PC-3 (cell line): ENCODE measurements at regions not wholly inside any gene's neighbourhood (a gene's known extent, or its start where the extent isn't known, plus 50 kb on each side); places are given as distances from the start of the nearest gene placed in this dataset.

Source experiments
- ATAC-seq: fragments of 200-7000 bp; cut with Tn5 transposase; 2 replicates; pipeline ENCODE4 v1.9.1; 2020; ENCODE audit warnings: mild to moderate bottlenecking, moderate library complexity
- BruUV-seq: library from RNA; stranded (reverse); fragments of 400-500 nt; replicated peaks from 2 replicates; lab custom pipeline; 2021; lab: Mats Ljungman, UMichigan
- CTCF ChIA-PET: fragments of 300-600 bp; sonication (Branson Sonifier 250); formaldehyde crosslinking; loops from one replicate; lab custom pipeline; 2022; ENCODE audit warnings: antibody characterized with exemption; lab: Charles Lee
- POLR2A ChIA-PET: fragments of 300-600 bp; sonication (Branson Sonifier 250); formaldehyde crosslinking; loops from one replicate; lab custom pipeline; 2022; ENCODE audit warnings: antibody characterized with exemption; ENCODE audit not compliant: unreplicated experiment; lab: Charles Lee
- DNase-seq: peaks from one replicate; pipeline ENCODE4 v3.0.0-alpha.2; 2015
- H2AFZ ChIP-seq: fragments of 300-600 bp; sonication (generic); 2 replicates; pipeline ENCODE4 v1.6.0; 2016; ENCODE audit warnings: antibody characterized with exemption, low read length
- H3F3A ChIP-seq: fragments of 300-600 bp; sonication (generic); one replicate; pipeline ENCODE4 v1.6.0; 2017; ENCODE audit warnings: antibody characterized with exemption, low read length, control low read depth, mild to moderate bottlenecking; ENCODE audit not compliant: unreplicated experiment
- H3K27ac ChIP-seq: fragments of 300-600 bp; sonication (generic); 2 replicates; pipeline ENCODE4 v1.5.1; 2016; ENCODE audit warnings: mild to moderate bottlenecking, low read length
- H3K27me3 ChIP-seq: fragments of 300-600 bp; sonication (generic); 2 replicates; pipeline ENCODE4 v1.6.1; 2016; ENCODE audit warnings: low read length, mixed read lengths
- H3K36me3 ChIP-seq: fragments of 300-600 bp; sonication (generic); 2 replicates; pipeline ENCODE4 v1.6.1; 2016; ENCODE audit warnings: low read depth, mixed run types, low read length, mixed read lengths
- H3K4me1 ChIP-seq: fragments of 300-600 bp; sonication (generic); 2 replicates; pipeline ENCODE4 v1.5.1; 2016; ENCODE audit warnings: low read length; ENCODE audit not compliant: insufficient read depth
- H3K4me2 ChIP-seq: fragments of 300-600 bp; sonication (generic); 2 replicates; pipeline ENCODE4 v1.6.0; 2016; ENCODE audit warnings: low read length
- H3K4me3 ChIP-seq: fragments of 300-600 bp; sonication (generic); 2 replicates; pipeline ENCODE4 v1.5.1; 2016; ENCODE audit warnings: mild to moderate bottlenecking, low read length, mixed read lengths
- H3K79me2 ChIP-seq: fragments of 300-600 bp; sonication (generic); 2 replicates; pipeline ENCODE4 v1.6.1; 2017; ENCODE audit warnings: low read length, mixed read lengths
- H3K9ac ChIP-seq: fragments of 300-600 bp; sonication (generic); 2 replicates; pipeline ENCODE4 v1.6.0; 2016; ENCODE audit warnings: mild to moderate bottlenecking, low read length
- H3K9me2 ChIP-seq: fragments of 300-600 bp; sonication (generic); replicated peaks from 2 replicates; pipeline ENCODE4 v1.6.1; 2016; ENCODE audit warnings: mixed run types, low read length, mixed read lengths
- H3K9me3 ChIP-seq: fragments of 300-600 bp; sonication (generic); 2 replicates; pipeline ENCODE4 v1.6.1; 2016; ENCODE audit warnings: low read length, mixed read lengths
- H4K20me1 ChIP-seq: fragments of 300-600 bp; sonication (generic); 2 replicates; pipeline ENCODE4 v1.6.1; 2016; ENCODE audit warnings: low read length, mixed read lengths
- EZH2 ChIP-seq: fragments of 300-600 bp; sonication (generic); IDR thresholded peaks from one replicate; pipeline ENCODE4 v1.6.1; 2017; ENCODE audit warnings: antibody characterized with exemption, mild to moderate bottlenecking, low read length; ENCODE audit not compliant: unreplicated experiment
- EZH2phosphoT487 ChIP-seq: fragments of 300-600 bp; sonication (generic); IDR thresholded peaks from 2 replicates; pipeline ENCODE4 v1.6.1; 2018; ENCODE audit warnings: mild to moderate bottlenecking, antibody characterized with exemption, low read length, borderline replicate concordance
- intact Hi-C: fragments of 100-400 bp; cut with micrococcal nuclease; formaldehyde crosslinking; loops from 2 replicates; pipeline ENCODE4 v1.9.0; 2023
- TF ChIP-seq, protein P1 (sequence below): fragments of 300-600 bp; sonication (generic); conservative IDR thresholded peaks from 2 replicates; pipeline ENCODE4 v1.5.1; 2017; ENCODE audit warnings: antibody characterized with exemption, low read depth, mild to moderate bottlenecking, low read length

- ChIA-PET CTCF (no interaction called here), POLR2A (no interaction called here)
- Histone ChIP-seq H3F3A (no peaks in the 10 kb centered on the region), H4K20me1 (no peaks in the 10 kb centered on the region), H2AFZ (no peak overlapping the region), H3K9ac (no peak overlapping the region), H3K79me2 (no peaks in the 10 kb centered on the region), H3K36me3 (no peaks in the 10 kb centered on the region), H3K4me2 (no peak overlapping the region), H3K4me1 (no peaks in the 10 kb centered on the region), H3K9me3 (no peaks in the 10 kb centered on the region), H3K27ac (no peak overlapping the region), H3K27me3 (peaks cover 15% of the 10 kb centered on the region), H3K9me2 (no peaks in the 10 kb centered on the region), H3K4me3 (no peak overlapping the region)
- BruUV-seq: no TSS peak
- DNase-seq (no peak), ATAC-seq (no peak)
- intact Hi-C loops: no loop called here
- TF ChIP-seq EZH2phosphoT487 (no peak), EZH2 (no peak)
- TF ChIP-seq, protein P1, sequence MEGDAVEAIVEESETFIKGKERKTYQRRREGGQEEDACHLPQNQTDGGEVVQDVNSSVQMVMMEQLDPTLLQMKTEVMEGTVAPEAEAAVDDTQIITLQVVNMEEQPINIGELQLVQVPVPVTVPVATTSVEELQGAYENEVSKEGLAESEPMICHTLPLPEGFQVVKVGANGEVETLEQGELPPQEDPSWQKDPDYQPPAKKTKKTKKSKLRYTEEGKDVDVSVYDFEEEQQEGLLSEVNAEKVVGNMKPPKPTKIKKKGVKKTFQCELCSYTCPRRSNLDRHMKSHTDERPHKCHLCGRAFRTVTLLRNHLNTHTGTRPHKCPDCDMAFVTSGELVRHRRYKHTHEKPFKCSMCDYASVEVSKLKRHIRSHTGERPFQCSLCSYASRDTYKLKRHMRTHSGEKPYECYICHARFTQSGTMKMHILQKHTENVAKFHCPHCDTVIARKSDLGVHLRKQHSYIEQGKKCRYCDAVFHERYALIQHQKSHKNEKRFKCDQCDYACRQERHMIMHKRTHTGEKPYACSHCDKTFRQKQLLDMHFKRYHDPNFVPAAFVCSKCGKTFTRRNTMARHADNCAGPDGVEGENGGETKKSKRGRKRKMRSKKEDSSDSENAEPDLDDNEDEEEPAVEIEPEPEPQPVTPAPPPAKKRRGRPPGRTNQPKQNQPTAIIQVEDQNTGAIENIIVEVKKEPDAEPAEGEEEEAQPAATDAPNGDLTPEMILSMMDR: no peak
Observed at GRCh38 chr5:167513381-167513780, 778.1 kb upstream of the WWC1 start.

GRCh38 chr5:167514461-167514860 lies 777.0 kb upstream of the WWC1 start:
- CTCF ChIA-PET: no interaction called here
- H3K9me3 ChIP-seq: no peaks in the 10 kb centered on the region
- no peak overlapping the region for H2AFZ ChIP-seq
- H3K4me2 ChIP-seq: no peak overlapping the region
- POLR2A ChIA-PET: no interaction called here
- H4K20me1 ChIP-seq: no peaks in the 10 kb centered on the region
- H3K79me2 ChIP-seq: no peaks in the 10 kb centered on the region
- H3F3A ChIP-seq: no peaks in the 10 kb centered on the region
- no peaks in the 10 kb centered on the region for H3K9me2 ChIP-seq
- DNase-seq (no peak), ATAC-seq (no peak)
- no TSS peak for BruUV-seq
- no peaks in the 10 kb centered on the region for H3K36me3 ChIP-seq
- TF ChIP-seq EZH2phosphoT487 (no peak), EZH2 (no peak)
- TF ChIP-seq, protein P1: no peak
- H3K27me3 ChIP-seq: peaks cover 12% of the 10 kb centered on the region
- intact Hi-C loops: no loop called here
- H3K27ac ChIP-seq: no peak overlapping the region
- no peak overlapping the region for H3K4me3 ChIP-seq
- no peak overlapping the region for H3K9ac ChIP-seq
- H3K4me1 ChIP-seq: no peaks in the 10 kb centered on the region

DNA sequence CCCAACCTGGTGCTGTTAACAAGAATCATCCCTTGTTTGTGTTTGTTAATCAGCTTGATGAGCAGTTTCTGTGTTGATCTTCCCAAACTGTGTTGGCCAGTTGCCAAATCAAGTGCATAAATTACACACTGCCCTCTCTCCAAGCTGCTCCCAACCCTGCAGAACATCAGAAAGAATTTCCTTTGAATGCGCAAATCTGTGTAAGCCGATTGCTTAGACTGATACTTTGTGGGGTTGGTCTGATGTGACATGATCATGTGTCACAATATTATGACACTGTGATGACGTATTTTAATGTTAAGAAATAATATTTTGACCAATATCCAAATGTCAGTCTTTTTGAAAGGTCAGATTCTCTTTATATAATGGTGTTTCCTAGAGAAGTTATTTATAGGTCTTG lies 766.4 kb upstream of the WWC1 start:
- H2AFZ ChIP-seq: no peak overlapping the region
- H3K4me3 ChIP-seq: no peak overlapping the region
- H3K79me2 ChIP-seq: no peaks in the 10 kb centered on the region
- H3K4me2 ChIP-seq: no peak overlapping the region
- no peaks in the 10 kb centered on the region for H4K20me1 ChIP-seq
- no peak for DNase-seq
- ChIA-PET CTCF (no interaction called here), POLR2A (no interaction called here)
- no peaks in the 10 kb centered on the region for H3K4me1 ChIP-seq
- no peak for TF ChIP-seq EZH2phosphoT487
- TF ChIP-seq, protein P1: no peak
- TF ChIP-seq EZH2: no peak
- no peaks in the 10 kb centered on the region for H3F3A ChIP-seq
- no peak overlapping the region for H3K9ac ChIP-seq
- H3K27ac ChIP-seq: no peak overlapping the region
- intact Hi-C loops: no loop called here
- 0 out of 2 replicates have a peak, but pooled peaks cover 4% of the 10 kb centered on the region for H3K27me3 ChIP-seq
- no peak for ATAC-seq
- H3K9me2 ChIP-seq: no peaks in the 10 kb centered on the region
- BruUV-seq: no TSS peak
- no peaks in the 10 kb centered on the region for H3K9me3 ChIP-seq
- H3K36me3 ChIP-seq: no peaks in the 10 kb centered on the region
